Mesendoderm (in vitro differentiated cells): ENCODE measurements at regions not wholly inside any gene's neighbourhood (a gene's known extent, or its start where the extent isn't known, plus 50 kb on each side); places are given as distances from the start of the nearest gene placed in this dataset.

Source experiments
- DNase-seq: peaks from one replicate; pipeline ENCODE4 v3.0.0; 2013
- H2AK5ac ChIP-seq: 2 replicates; pipeline ENCODE4 v1.6.1; 2013; ENCODE audit warnings: low read length, inconsistent platforms
- H2BK120ac ChIP-seq: 2 replicates; pipeline ENCODE4 v1.6.1; 2013; ENCODE audit warnings: low read depth, mild to moderate bottlenecking, low read length, moderate library complexity, mixed read lengths
- H2BK15ac ChIP-seq: replicated peaks from 2 replicates; pipeline ENCODE4 v1.6.1; 2013; ENCODE audit warnings: low read depth, mild to moderate bottlenecking, moderate library complexity
- H2BK5ac ChIP-seq: 2 replicates; pipeline ENCODE4 v1.6.1; 2013; ENCODE audit warnings: low read length, inconsistent platforms
- H3K18ac ChIP-seq: 2 replicates; pipeline ENCODE4 v1.6.1; 2013; ENCODE audit warnings: mild to moderate bottlenecking, low read length, mixed read lengths
- H3K23ac ChIP-seq: one replicate; pipeline ENCODE4 v1.6.1; 2013; ENCODE audit warnings: low read length
- H3K27ac ChIP-seq: 2 replicates; pipeline ENCODE4 v1.5.1; 2013; ENCODE audit warnings: low read depth, mild to moderate bottlenecking, inconsistent platforms, low read length, moderate library complexity
- H3K27me3 ChIP-seq: 2 replicates; pipeline ENCODE4 v1.6.1; 2013; ENCODE audit warnings: low read length, control low read depth, mild to moderate bottlenecking, inconsistent platforms; ENCODE audit not compliant: insufficient read depth, poor library complexity
- H3K36me3 ChIP-seq: 2 replicates; pipeline ENCODE4 v1.6.1; 2013; ENCODE audit warnings: low read length, inconsistent platforms; ENCODE audit not compliant: control insufficient read depth, insufficient read depth
- H3K4ac ChIP-seq: one replicate; pipeline ENCODE4 v1.6.1; 2013; ENCODE audit warnings: low read depth, mild to moderate bottlenecking, low read length, moderate library complexity
- H3K4me1 ChIP-seq: 2 replicates; pipeline ENCODE4 v1.6.1; 2013; ENCODE audit warnings: low read depth, low read length, inconsistent platforms; ENCODE audit not compliant: control insufficient read depth
- H3K4me2 ChIP-seq: 2 replicates; pipeline ENCODE4 v1.6.1; 2013; ENCODE audit warnings: low read length
- H3K4me3 ChIP-seq: 2 replicates; pipeline ENCODE4 v1.5.1; 2013; ENCODE audit warnings: mild to moderate bottlenecking, low read length
- H3K56ac ChIP-seq: one replicate; pipeline ENCODE4 v1.6.1; 2013; ENCODE audit warnings: low read length
- H3K79me1 ChIP-seq: 2 replicates; pipeline ENCODE4 v1.6.1; 2013; ENCODE audit warnings: low read length, inconsistent platforms
- H3K79me2 ChIP-seq: 2 replicates; pipeline ENCODE4 v1.6.1; 2013; ENCODE audit warnings: mild to moderate bottlenecking, low read length; ENCODE audit not compliant: control insufficient read depth, insufficient read depth
- H3K9ac ChIP-seq: 2 replicates; pipeline ENCODE4 v1.6.1; 2013; ENCODE audit warnings: low read length, inconsistent platforms
- H4K5ac ChIP-seq: one replicate; pipeline ENCODE4 v1.6.1; 2013; ENCODE audit warnings: low read length
- H4K8ac ChIP-seq: one replicate; pipeline ENCODE4 v1.6.1; 2013; ENCODE audit warnings: low read depth, mild to moderate bottlenecking, control low read depth, low read length, moderate library complexity
- WGBS: extraction: QIAGEN DNeasy Blood & Tissue Kit; methylation state at CpG from one replicate; pipeline ENCODE4 v1.1.7; 2013; ENCODE audit warnings: low lambda C conversion rate, missing lambda C conversion rate; ENCODE audit not compliant: insufficient coverage; ENCODE audit errors: extremely low coverage; 5-methylcytosine and 5-hydroxymethylcytosine counted together

GRCh38 chr16:65822148-65822547, 544.3 kb upstream of the CDH5 start:
- H3K56ac ChIP-seq = no peak overlapping the region
- no peak overlapping the region for H3K9ac ChIP-seq
- H2BK120ac ChIP-seq = no peak overlapping the region

GRCh38 chr16:65819136-65819898, 547.2 kb upstream of the CDH5 start:
- Histone ChIP-seq H3K23ac (no peak overlapping the region), H3K4me1 (no peaks in the 10 kb centered on the region), H4K8ac (no peak overlapping the region), H3K18ac (no peak overlapping the region), H2AK5ac (no peak overlapping the region), H2BK120ac (no peak overlapping the region), H3K4me2 (no peak overlapping the region), H3K36me3 (no peaks in the 10 kb centered on the region), H3K4ac (no peak overlapping the region), H3K79me2 (no peaks in the 10 kb centered on the region), H2BK15ac (no peak overlapping the region), H3K56ac (no peak overlapping the region), H3K27ac (no peak overlapping the region), H3K27me3 (no peaks in the 10 kb centered on the region), H4K5ac (no peak overlapping the region), H3K79me1 (no peaks in the 10 kb centered on the region), H3K4me3 (no peak overlapping the region), H2BK5ac (no peak overlapping the region), H3K9ac (no peak overlapping the region)
- no CpG with 5 or more reads among the region's 4 CpGs for WGBS
- DNase-seq = no peak

More at GRCh38 chr16:65822148-65822547, 544.3 kb upstream of the CDH5 start:
- Histone ChIP-seq H3K4me2 (no peak overlapping the region), H2BK15ac (no peak overlapping the region), H3K4me3 (no peak overlapping the region), H4K5ac (no peak overlapping the region), H3K79me1 (no peaks in the 10 kb centered on the region), H3K27ac (no peak overlapping the region), H3K4me1 (no peaks in the 10 kb centered on the region), H4K8ac (no peak overlapping the region), H2BK5ac (no peak overlapping the region), H3K36me3 (no peaks in the 10 kb centered on the region), H3K4ac (no peak overlapping the region), H2AK5ac (no peak overlapping the region), H3K18ac (no peak overlapping the region), H3K79me2 (no peaks in the 10 kb centered on the region), H3K23ac (no peak overlapping the region), H3K27me3 (no peaks in the 10 kb centered on the region)
- WGBS = no CpG with 5 or more reads among the region's 2 CpGs
- DNase-seq = no peak

- Histone ChIP-seq H4K8ac (no peak overlapping the region), H3K4me1 (no peaks in the 10 kb centered on the region), H3K79me2 (no peaks in the 10 kb centered on the region), H2BK120ac (no peak overlapping the region), H3K9ac (no peak overlapping the region), H3K23ac (no peak overlapping the region), H3K79me1 (no peaks in the 10 kb centered on the region), H3K18ac (no peak overlapping the region), H2AK5ac (no peak overlapping the region), H4K5ac (no peak overlapping the region), H3K27ac (no peak overlapping the region), H2BK5ac (no peak overlapping the region), H3K4ac (no peak overlapping the region), H3K4me3 (no peak overlapping the region), H2BK15ac (no peak overlapping the region), H3K56ac (no peak overlapping the region), H3K36me3 (no peaks in the 10 kb centered on the region), H3K4me2 (no peak overlapping the region), H3K27me3 (no peaks in the 10 kb centered on the region)
- DNase-seq = no peak
- no CpG with 5 or more reads among the region's 2 CpGs for WGBS
Measured at GRCh38 chr16:65817799-65818198, 548.7 kb upstream of the CDH5 start.

- Histone ChIP-seq H4K5ac (no peak overlapping the region), H3K4me1 (no peaks in the 10 kb centered on the region), H3K23ac (no peak overlapping the region), H3K4me3 (no peak overlapping the region), H2BK120ac (no peak overlapping the region), H3K27ac (no peak overlapping the region), H4K8ac (no peak overlapping the region), H3K27me3 (no peaks in the 10 kb centered on the region), H2BK15ac (no peak overlapping the region), H3K4me2 (no peak overlapping the region), H3K79me1 (no peaks in the 10 kb centered on the region), H3K79me2 (no peaks in the 10 kb centered on the region), H3K9ac (no peak overlapping the region), H2BK5ac (no peak overlapping the region), H3K56ac (no peak overlapping the region), H3K18ac (no peak overlapping the region), H3K36me3 (no peaks in the 10 kb centered on the region), H3K4ac (no peak overlapping the region), H2AK5ac (no peak overlapping the region)
- no CpG with 5 or more reads among the region's 3 CpGs for WGBS
- no peak for DNase-seq
Measured at GRCh38 chr16:65817066-65817465, 549.4 kb upstream of the CDH5 start.

- no CpG with 5 or more reads among the region's 2 CpGs for WGBS
- H3K27ac ChIP-seq = no peak overlapping the region
- no peak overlapping the region for H3K4me2 ChIP-seq
- H3K4me3 ChIP-seq = no peak overlapping the region
- no peak overlapping the region for H2AK5ac ChIP-seq
- H2BK120ac ChIP-seq = no peak overlapping the region
- no peak overlapping the region for H4K8ac ChIP-seq
- no peak overlapping the region for H4K5ac ChIP-seq
- H3K79me2 ChIP-seq = no peaks in the 10 kb centered on the region
- no peaks in the 10 kb centered on the region for H3K27me3 ChIP-seq
- H2BK15ac ChIP-seq = no peak overlapping the region
- H3K9ac ChIP-seq = no peak overlapping the region
- H3K18ac ChIP-seq = peak overlapping the region; percentile 51
- no peak overlapping the region for H3K23ac ChIP-seq
- H3K4me1 ChIP-seq = no peaks in the 10 kb centered on the region
- DNase-seq = no peak
- H3K36me3 ChIP-seq = no peaks in the 10 kb centered on the region
- no peaks in the 10 kb centered on the region for H3K79me1 ChIP-seq
- no peak overlapping the region for H3K4ac ChIP-seq
- no peak overlapping the region for H2BK5ac ChIP-seq
- no peak overlapping the region for H3K56ac ChIP-seq
Measured at GRCh38 chr16:65816556-65816955, 549.9 kb upstream of the CDH5 start.

GRCh38 chr16:65815707-65816106, 550.8 kb upstream of the CDH5 start:
- Histone ChIP-seq H3K23ac (no peak overlapping the region), H3K56ac (no peak overlapping the region), H2BK120ac (no peak overlapping the region), H3K18ac (no peak overlapping the region), H3K27me3 (no peaks in the 10 kb centered on the region), H3K4me2 (no peak overlapping the region), H2AK5ac (no peak overlapping the region), H3K27ac (no peak overlapping the region), H3K36me3 (no peaks in the 10 kb centered on the region), H3K79me2 (no peaks in the 10 kb centered on the region), H3K9ac (no peak overlapping the region), H3K79me1 (no peaks in the 10 kb centered on the region), H4K8ac (no peak overlapping the region), H2BK5ac (no peak overlapping the region), H3K4ac (no peak overlapping the region), H3K4me1 (no peaks in the 10 kb centered on the region), H2BK15ac (no peak overlapping the region), H4K5ac (no peak overlapping the region), H3K4me3 (no peak overlapping the region)
- DNase-seq = no peak
- WGBS = no CpG with 5 or more reads among the region's 1 CpG
